Umbilical cord (tissue), 1 donor: ENCODE measurements at regions not wholly inside any gene's neighbourhood (a gene's known extent, or its start where the extent isn't known, plus 50 kb on each side); places are given as distances from the start of the nearest gene placed in this dataset.
"Not testable (repeated sequence)": the region's sequence is repeated elsewhere in the genome, so short reads cannot be mapped to it uniquely, and the experiment has no call there.

ENCODE experiments used
- DNase-seq: peaks from one replicate; pipeline ENCODE4 v3.0.0-alpha.2; 2015; ENCODE audit warnings: low spot score

GRCh38 chr3:145899241-145899640, 261.7 kb downstream of the PLOD2 start:
- no peak for DNase-seq

DNA sequence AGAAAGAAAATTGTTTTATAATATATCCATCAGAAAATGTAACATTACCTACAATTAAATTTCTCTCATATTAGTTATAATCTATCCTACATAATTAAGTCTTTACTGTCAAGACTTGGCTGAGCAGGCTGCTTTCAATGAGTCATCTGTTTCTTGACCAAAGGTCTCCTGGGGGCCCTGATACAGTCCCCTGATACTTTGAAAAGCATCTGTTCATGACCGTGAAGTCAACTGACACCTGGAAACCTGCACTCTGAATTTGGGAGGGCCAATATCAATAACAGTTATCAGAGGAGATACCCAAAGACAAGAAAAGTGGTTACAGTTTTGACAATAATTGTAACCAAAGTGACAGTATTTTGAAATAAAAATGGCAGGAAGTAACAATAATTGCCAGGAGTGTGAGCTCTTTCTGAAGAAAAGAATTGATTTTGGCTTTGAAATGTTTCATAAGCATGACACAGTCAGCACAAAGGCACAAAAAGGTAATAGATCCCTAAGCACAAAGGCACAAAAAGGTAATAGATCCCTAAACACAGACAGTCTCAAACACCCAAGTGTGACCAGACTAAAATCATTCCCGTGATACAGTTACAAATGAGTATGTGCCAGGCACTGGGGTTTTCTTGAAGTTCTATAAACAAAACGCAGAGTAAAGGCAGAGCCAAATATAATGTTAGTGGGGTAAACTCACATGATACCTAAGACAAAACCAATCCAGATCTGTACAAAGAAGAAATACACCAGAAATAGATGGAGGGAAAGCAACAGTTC, 260.7 kb downstream of the PLOD2 start:
- no peak for DNase-seq

DNA sequence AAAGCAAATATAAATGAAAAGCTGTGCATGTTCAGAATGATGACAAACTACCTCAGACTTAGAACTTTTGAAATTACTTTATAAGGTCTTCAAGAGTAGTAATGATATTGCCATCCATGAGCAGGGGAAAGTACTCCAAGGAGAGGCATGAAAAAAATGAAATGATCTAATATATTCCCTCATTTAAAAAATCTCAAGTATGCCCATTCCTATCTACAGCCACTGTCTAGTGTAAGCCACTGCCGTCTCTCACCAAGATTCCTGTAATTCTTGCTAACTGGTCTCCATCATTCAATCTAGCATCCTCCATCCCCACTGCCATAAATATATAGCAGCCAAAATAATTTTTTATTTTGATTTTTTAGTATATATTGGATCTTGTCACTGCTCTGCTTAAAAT, 258.8 kb downstream of the PLOD2 start:
- peak; percentile 15 for DNase-seq

DNA sequence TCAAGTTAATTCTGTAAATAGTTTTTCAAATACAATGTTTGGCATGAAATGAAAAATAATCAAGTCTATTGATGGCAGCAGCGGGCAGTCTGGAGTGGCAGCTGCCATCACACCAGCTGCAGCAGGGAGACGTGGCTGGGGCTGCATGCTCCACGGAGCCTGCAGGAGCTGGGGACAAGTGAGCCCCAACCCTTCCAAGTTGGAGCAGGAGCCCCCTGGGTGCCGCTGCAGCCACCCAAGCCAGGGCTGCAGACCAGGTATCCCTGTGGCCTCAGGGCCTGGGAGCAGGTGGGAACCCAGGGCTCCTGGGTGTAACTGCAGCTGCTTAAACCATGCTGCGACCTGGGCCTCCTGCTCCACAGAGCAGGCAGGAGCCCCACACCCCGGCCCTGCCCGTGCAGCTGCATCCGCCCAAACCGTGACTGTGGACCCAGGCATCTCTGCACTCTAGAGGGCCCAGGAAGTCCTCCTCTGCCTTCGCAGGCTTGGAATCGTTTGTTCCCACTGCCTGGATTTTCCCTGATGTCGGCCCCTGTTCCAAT, 257.4 kb downstream of the PLOD2 start:
- DNase-seq: no peak

- DNase-seq: no peak
These were observed 256.8 kb downstream of the PLOD2 start for GRCh38 chr3:145904138-145904537.

- DNase-seq: no peak
These were observed 254.7 kb downstream of the PLOD2 start for GRCh38 chr3:145906301-145906700.

DNA sequence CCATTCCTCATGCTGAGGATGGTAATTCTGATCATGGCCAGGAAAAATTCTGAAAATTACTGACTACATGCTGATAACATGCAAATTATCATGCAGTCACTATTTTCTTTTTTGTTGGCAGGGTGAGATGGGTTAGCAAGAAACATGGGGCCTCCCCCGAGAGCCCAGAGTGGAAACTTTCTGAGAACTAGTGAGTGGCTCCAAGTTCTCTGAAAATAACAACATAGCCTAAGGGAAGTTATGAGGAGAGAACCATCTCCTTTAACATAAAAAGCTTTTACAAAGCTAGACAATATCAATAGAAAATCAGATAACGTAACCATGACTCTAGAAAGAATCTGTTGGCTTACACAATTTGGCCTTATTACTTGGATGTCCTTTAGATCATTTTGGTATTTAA, 254.2 kb downstream of the PLOD2 start:
- DNase-seq: no peak

- no peak for DNase-seq
These were observed 250.0 kb downstream of the PLOD2 start for GRCh38 chr3:145911016-145911415.

GRCh38 chr3:145915787-145916186, 245.2 kb downstream of the PLOD2 start:
- DNase-seq: no peak

- not testable (repeated sequence) for DNase-seq
These were observed 233.2 kb downstream of the PLOD2 start for GRCh38 chr3:145927736-145928135.

- DNase-seq: no peak
These were observed 224.0 kb downstream of the PLOD2 start for GRCh38 chr3:145936971-145937370.

DNA sequence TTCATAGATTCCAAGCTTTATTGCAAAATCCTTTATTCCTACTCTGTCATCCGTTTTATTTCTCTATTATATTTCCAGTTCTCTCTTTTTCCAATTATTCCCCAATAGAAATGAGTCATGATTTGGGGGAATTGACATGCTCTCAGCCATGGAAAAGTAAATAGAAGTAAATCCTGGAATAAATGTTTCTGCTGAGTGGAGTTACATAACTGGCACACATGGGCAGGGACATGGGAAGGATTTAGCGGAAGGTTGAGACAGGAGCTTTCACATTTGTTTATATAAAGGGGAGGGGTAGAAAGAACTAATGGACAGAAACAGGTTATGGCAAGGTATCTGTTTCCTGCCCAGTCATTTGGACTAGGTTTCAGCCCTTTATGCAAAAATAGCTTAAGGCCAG, 221.6 kb downstream of the PLOD2 start:
- no peak for DNase-seq

- DNase-seq: no peak
These were observed 218.9 kb downstream of the PLOD2 start for GRCh38 chr3:145942052-145942451.

DNA sequence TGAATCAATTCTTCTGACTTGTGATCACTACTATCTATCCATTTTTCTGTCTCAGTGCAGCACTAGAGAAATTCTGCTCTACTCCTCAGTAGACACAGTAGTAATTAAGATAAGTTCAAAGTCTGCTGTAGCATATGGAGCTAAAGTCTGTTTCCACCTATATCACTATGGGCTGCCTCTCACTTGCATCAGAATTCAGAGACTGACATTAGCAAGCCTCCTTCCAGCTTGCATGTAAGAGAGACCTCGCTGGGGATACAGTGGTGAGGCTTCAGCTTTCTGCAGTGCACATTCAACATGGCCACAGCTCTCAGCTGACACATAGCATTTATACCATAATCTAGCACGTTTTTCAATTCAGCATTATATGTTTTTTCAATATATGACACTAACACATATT, 217.0 kb downstream of the PLOD2 start:
- DNase-seq: no peak

- DNase-seq: no peak
These were observed 209.5 kb downstream of the PLOD2 start for GRCh38 chr3:145951441-145951840.

GRCh38 chr3:145952536-145952935, 208.4 kb downstream of the PLOD2 start:
- DNase-seq: no peak

DNA sequence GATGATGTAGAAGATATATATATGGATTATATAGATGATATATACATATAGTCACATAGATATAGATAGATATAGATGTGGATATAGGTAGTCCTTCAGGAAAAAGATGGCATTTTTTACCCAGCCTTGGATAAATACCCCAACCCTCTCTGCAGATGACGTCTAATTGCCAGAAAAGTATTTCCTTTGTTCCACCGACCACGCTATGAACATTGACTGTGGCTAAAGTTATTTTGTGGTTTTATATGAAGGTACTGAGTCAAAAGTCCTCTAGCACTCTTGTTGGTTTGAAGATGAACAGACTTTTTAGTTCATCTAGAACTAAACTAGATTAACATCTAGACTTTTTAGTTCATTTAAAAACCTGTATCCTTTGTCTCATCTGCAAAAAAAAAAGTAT, 207.7 kb downstream of the PLOD2 start:
- no peak for DNase-seq

- DNase-seq: no peak
These were observed 201.4 kb downstream of the PLOD2 start for GRCh38 chr3:145959457-145960088.

DNA sequence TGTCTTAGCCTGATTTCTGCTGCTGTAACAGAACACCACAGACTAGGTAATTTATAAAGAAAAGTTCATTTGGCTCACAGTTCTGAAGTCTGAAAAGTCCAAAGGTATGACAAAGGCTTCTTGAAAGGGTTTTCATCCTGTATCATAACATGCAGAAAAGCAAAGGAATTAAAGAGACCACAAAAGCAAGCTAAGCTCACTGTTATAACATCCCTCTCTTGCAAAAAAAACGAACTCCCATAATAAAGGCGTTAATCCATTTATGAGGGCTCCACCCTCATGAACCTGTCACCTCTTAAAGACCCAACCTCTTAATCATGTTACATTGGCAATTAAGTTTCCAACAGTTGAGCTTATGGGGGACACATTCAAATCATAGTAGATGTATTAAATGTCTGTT, 197.9 kb downstream of the PLOD2 start:
- DNase-seq: no peak

DNA sequence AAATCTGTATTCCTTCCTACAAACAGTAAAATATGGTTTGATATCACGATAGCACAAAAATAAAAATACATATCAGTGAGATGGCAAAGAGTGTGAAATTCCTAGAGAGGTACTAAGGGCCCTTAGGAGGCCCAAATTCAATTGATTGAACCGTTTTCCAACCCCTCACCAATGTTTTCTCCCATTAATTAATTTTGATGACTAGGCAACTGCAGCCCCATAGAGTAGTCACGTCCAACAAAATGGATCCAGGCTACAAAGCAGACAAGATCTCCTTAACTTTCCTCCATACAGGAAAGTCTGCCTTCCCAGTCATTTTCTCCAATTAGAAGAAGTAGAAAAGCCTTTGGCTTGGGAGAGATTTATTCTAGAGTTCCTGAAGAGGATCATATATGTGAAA, 193.9 kb downstream of the PLOD2 start:
- no peak for DNase-seq

DNA sequence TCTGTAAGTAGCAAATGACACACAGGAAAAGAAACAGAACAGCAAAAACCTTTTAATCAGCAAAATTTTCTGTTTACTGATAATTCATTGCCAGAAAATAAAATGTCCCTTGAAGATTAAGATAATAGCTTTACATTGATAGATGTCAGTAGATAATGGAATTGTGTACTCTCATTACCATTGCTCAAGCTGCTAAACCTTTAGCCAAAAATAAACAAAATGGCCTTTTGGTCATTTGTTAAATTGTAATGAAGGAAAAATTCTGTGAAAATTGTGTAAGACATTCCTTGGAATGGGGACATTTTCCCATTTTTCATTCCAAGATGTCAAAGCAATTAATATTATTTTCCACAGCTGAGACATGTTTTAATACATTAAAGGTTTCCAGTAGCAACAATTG, 189.8 kb downstream of the PLOD2 start:
- peak; percentile 8 for DNase-seq

GRCh38 chr3:145972851-145973250, 188.1 kb downstream of the PLOD2 start:
- no peak for DNase-seq

DNA sequence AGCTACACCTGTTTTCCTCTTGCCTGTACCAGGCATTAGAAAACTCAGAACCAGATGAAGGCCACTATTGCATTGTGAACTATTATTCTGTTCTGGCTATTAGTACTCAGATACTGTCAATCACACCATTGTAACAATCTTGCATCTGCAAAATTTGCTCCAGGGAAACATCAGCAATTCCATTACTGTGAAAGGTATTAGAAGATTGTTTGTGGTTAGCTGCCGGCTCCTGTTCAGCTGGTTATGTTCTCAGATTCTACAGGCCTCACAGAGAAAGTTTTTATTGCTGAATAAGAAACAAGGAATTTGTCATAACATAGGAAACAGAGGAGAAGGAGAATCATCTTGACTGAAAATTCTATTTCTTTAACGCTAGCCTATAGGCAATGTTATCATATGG, 179.9 kb downstream of the PLOD2 start:
- DNase-seq: no peak
